Lower lobe of right lung (tissue), 2 donors: ENCODE measurements at regions not wholly inside any gene's neighbourhood (a gene's known extent, or its start where the extent isn't known, plus 50 kb on each side); places are given as distances from the start of the nearest gene placed in this dataset.

Experiments
- ATAC-seq, 2 donors: fragments of 200-7000 bp; cut with Tn5 transposase; one replicate each; pipeline ENCODE4 v1.9.1; 2020 to 2022; ENCODE audit warnings: mild to moderate bottlenecking in 2 of 2, moderate library complexity in 2 of 2
- DNase-seq: peaks from one replicate; pipeline ENCODE4 v3.0.0-alpha.2; 2020
- H3K27ac ChIP-seq: fragments of 200-600 bp; one replicate; pipeline ENCODE4 v1.8.0; 2022
- H3K27me3 ChIP-seq: fragments of 200-600 bp; one replicate; pipeline ENCODE4 v1.8.0; 2022; ENCODE audit warnings: low read depth
- H3K36me3 ChIP-seq: fragments of 200-600 bp; one replicate; pipeline ENCODE4 v1.8.0; 2022; ENCODE audit warnings: mild to moderate bottlenecking
- H3K4me1 ChIP-seq: fragments of 200-600 bp; one replicate; pipeline ENCODE4 v1.8.0; 2022
- H3K4me3 ChIP-seq: fragments of 200-600 bp; one replicate; pipeline ENCODE4 v1.8.0; 2022; ENCODE audit warnings: mild to moderate bottlenecking
- H3K9me3 ChIP-seq: fragments of 200-600 bp; one replicate; pipeline ENCODE4 v1.8.0; 2022
- intact Hi-C: fragments of 100-400 bp; cut with DNase I; formaldehyde crosslinking; loops from one replicate; pipeline ENCODE4 v1.11.0; 2022
- TF ChIP-seq, protein P1 (sequence below): fragments of 200-600 bp; IDR thresholded peaks from one replicate; pipeline ENCODE4 v1.8.0; 2022; ENCODE audit warnings: antibody characterized with exemption, mild to moderate bottlenecking
- donor health status: DM: no; HTN: yes; CAD: no; lungs with severe emphysema.

DNA sequence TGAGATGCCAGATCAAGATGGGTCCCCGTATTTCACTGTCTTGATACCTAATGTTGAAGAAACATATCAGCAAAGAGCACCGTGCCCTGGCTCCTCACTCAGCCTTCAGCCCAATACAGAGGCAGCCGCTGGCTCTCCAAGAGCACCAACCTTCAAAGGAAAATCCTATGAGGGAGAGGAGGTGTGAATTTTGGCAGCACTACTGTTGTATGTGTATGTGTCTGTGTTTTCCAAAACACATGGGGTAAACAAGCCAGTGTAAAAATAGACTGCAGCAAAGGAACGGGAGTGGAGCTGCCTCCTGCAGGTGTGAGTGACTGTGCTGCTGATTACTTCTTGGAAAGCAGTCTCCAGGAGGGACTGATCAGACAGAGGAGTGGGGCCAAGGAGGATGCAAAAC is 194.0 kb upstream of the CDH5 start:
- Histone ChIP-seq H3K36me3 (no peaks in the 10 kb centered on the region), H3K27ac (no peak overlapping the region), H3K9me3 (no peaks in the 10 kb centered on the region), H3K4me3 (no peak overlapping the region), H3K27me3 (no peaks in the 10 kb centered on the region), H3K4me1 (no peaks in the 10 kb centered on the region)
- ATAC-seq (no peak), DNase-seq (no peak)
- TF ChIP-seq, protein P1, sequence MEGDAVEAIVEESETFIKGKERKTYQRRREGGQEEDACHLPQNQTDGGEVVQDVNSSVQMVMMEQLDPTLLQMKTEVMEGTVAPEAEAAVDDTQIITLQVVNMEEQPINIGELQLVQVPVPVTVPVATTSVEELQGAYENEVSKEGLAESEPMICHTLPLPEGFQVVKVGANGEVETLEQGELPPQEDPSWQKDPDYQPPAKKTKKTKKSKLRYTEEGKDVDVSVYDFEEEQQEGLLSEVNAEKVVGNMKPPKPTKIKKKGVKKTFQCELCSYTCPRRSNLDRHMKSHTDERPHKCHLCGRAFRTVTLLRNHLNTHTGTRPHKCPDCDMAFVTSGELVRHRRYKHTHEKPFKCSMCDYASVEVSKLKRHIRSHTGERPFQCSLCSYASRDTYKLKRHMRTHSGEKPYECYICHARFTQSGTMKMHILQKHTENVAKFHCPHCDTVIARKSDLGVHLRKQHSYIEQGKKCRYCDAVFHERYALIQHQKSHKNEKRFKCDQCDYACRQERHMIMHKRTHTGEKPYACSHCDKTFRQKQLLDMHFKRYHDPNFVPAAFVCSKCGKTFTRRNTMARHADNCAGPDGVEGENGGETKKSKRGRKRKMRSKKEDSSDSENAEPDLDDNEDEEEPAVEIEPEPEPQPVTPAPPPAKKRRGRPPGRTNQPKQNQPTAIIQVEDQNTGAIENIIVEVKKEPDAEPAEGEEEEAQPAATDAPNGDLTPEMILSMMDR, result no peak
- intact Hi-C loops, result no loop called here

DNA sequence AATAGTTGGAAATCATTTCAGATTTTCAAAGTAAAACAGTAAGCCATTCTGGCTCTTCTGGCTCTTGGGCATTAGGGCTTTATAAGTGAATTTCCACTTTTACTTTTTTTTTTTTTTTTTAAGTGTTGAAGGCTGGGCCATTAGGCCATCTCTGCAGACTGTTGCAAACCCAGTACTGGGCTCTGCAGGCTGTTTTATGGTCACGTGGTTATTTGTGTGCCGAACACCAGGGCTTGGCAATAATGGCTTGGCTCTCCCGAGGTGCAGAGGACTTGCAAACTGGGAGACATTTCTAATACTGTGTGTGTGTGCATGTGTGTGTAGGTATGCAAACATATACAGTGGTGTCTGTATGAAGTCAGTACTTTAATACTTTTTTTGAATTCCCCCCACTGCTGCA is 194.9 kb upstream of the CDH5 start:
- no peaks in the 10 kb centered on the region for H3K9me3 ChIP-seq
- no peak overlapping the region for H3K27ac ChIP-seq
- H3K27me3 ChIP-seq, result no peaks in the 10 kb centered on the region
- no peaks in the 10 kb centered on the region for H3K4me1 ChIP-seq
- DNase-seq, result no peak
- H3K4me3 ChIP-seq, result no peak overlapping the region
- intact Hi-C loops, result no loop called here
- no peaks in the 10 kb centered on the region for H3K36me3 ChIP-seq
- TF ChIP-seq, protein P1, result no peak
- ATAC-seq, result no peak

DNA sequence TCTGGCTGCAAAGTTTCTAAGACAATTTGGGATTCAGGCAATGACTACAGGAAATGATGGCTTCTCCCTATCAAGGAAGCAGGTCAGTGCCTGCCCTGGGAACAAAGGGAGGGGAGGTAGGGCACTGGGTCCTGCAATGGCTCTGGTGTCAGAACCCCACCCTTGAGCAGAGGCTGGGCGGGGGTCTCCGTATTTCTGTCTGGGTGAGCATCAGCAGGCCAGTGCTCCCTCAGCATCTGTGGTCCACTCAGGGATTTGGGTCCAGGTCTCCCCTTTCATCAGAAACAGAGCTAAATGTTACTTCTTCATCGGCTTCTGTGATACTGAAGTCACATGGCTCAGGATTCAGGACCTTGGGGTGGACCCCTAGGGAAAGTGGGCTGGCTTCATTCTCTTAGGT is 195.5 kb upstream of the CDH5 start:
- no peaks in the 10 kb centered on the region for H3K36me3 ChIP-seq
- no peaks in the 10 kb centered on the region for H3K4me1 ChIP-seq
- TF ChIP-seq, protein P1, result no peak
- H3K27me3 ChIP-seq, result no peaks in the 10 kb centered on the region
- no peaks in the 10 kb centered on the region for H3K9me3 ChIP-seq
- ATAC-seq (no peak), DNase-seq (no peak)
- intact Hi-C loops, result no loop called here
- no peak overlapping the region for H3K4me3 ChIP-seq
- no peak overlapping the region for H3K27ac ChIP-seq

DNA sequence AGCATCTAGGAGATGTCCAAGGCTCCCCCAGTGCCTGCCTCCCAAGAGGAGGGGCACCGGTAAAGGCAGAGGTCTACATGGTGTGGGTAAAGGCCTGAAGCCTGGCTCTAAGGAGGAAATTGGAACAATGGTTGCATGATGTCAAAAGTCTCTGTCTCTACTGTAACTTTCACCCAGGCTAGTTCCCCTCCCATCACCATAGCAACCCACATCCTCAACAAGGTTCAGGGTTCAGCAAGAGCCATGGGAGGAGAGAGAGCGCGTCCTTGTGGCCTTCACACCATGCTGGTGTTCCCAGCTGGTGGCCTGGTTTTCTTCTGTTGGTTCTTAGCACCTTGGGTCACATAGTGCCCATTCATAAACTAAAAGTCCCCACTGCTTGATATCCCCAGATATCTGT is 196.7 kb upstream of the CDH5 start:
- no peak for ATAC-seq
- TF ChIP-seq, protein P1, result no peak
- Histone ChIP-seq H3K36me3 (no peaks in the 10 kb centered on the region), H3K9me3 (no peaks in the 10 kb centered on the region), H3K4me1 (no peaks in the 10 kb centered on the region), H3K27ac (no peak overlapping the region), H3K4me3 (no peak overlapping the region), H3K27me3 (no peaks in the 10 kb centered on the region)
- intact Hi-C loops, result no loop called here
- no peak for DNase-seq

DNA sequence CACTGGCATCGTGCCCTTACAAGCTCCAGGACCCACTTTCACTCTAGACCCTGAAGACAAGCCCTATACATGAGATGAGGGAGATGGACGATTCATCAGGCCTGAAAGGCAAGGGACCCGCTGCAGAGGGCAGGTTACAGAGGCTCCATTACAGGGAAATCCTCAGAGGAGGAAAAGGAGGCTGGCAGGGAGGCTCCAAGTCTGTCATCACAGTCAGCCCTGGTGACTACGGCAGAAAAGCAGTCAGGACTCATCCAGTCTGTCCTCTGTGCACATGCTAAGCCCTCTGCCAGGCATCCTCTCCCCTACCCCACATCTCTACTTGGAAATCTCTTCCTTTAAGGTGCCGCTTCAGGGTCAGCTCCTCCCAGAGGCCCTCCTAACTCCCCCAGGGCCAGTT is 197.7 kb upstream of the CDH5 start:
- intact Hi-C loops, result no loop called here
- no peak overlapping the region for H3K27ac ChIP-seq

More for the DNA sequence above, 197.7 kb upstream of the CDH5 start:
- no peak for ATAC-seq
- TF ChIP-seq, protein P1, result no peak
- no peak overlapping the region for H3K4me3 ChIP-seq
- H3K9me3 ChIP-seq, result no peaks in the 10 kb centered on the region
- no peaks in the 10 kb centered on the region for H3K36me3 ChIP-seq
- DNase-seq, result no peak
- H3K4me1 ChIP-seq, result no peaks in the 10 kb centered on the region
- no peaks in the 10 kb centered on the region for H3K27me3 ChIP-seq
